Hematopoietic multipotent progenitor cell treated with erythropoietin and hydrocortisone succinate and interleukin-3 and kit ligand, for 8 days (in vitro differentiated cells): ENCODE measurements at regions not wholly inside any gene's neighbourhood (a gene's known extent, or its start where the extent isn't known, plus 50 kb on each side); places are given as distances from the start of the nearest gene placed in this dataset.
"Not testable (repeated sequence)": the region's sequence is repeated elsewhere in the genome, so short reads cannot be mapped to it uniquely, and the experiment has no call there.

Source experiments
- DNase-seq: peaks from one replicate; pipeline ENCODE4 v3.0.0-alpha.2; 2015

- DNase-seq, result no peak
Observed at GRCh38 chr3:194931347-194931746, 245.7 kb downstream of the FAM43A start.

DNA sequence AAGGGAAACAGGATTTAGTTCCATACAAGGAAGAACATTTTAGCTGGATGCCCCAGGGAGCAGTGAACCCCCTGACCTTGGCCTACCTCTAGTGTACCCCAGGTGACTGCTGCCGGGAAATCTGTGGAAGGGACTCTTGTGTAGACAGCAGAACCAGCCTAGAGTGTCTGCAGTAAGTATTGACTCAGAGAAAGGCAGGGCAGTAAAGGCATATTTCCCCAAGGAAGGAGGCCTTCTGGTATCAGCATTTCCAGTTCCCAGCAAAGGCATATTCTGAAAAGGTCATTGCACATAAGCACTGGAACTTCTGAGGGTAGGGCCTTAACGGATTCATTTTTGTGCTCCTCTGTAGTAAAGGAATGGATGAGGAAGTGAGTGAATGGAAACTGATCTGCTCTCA, 246.2 kb downstream of the FAM43A start:
- no peak for DNase-seq

- DNase-seq, result no peak
Observed at GRCh38 chr3:194933465-194933864, 247.8 kb downstream of the FAM43A start.

- DNase-seq, result no peak
Observed at GRCh38 chr3:194935061-194935460, 249.4 kb downstream of the FAM43A start.

GRCh38 chr3:194935632-194936470, 250.2 kb downstream of the FAM43A start:
- no peak for DNase-seq

- DNase-seq, result no peak
Observed at GRCh38 chr3:194936659-194937058, 251.0 kb downstream of the FAM43A start.

- DNase-seq, result no peak
Observed at GRCh38 chr3:194937144-194937543, 251.5 kb downstream of the FAM43A start.

DNA sequence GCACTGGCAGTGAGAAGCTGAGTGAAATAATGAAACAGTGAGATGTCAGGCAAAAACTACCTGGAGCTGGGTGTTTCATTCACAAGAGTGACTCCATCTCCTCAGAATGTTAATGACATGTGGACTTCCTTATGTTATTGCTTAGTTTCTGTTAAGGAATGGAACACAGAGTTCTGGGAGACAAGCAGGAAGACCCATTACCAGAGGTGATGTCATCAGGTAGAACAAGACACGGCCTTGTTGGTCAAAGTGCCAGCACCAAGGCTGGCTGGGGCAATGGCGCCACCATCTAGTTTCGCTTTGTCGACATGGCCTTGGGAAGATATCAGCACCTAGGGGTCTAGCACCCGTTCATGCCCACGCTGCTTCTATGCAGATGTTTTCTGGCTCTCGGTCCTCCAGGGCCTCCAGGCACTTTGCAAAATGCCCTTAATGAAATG, 252.2 kb downstream of the FAM43A start:
- DNase-seq, result no peak

- no peak for DNase-seq
Observed at GRCh38 chr3:194938845-194939531, 253.3 kb downstream of the FAM43A start.

DNA sequence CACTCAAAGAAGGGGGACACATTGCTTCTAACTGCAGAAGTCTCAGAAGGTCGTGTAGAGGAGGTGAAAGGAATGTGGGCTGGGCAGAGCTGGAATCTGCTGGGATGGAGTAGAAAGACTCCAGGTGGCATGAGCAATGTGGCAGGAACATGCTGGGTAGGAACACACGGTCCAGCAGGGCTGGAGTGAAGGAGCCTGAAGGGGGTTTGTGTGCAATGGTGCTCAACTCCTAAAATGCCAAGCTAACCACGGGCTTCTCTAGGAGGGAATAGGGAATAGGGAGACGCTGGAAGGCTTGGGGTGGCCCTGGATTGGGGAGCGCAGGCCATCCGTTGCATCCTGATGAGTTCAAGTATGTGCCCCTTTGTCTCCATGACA, 253.8 kb downstream of the FAM43A start:
- no peak for DNase-seq

DNA sequence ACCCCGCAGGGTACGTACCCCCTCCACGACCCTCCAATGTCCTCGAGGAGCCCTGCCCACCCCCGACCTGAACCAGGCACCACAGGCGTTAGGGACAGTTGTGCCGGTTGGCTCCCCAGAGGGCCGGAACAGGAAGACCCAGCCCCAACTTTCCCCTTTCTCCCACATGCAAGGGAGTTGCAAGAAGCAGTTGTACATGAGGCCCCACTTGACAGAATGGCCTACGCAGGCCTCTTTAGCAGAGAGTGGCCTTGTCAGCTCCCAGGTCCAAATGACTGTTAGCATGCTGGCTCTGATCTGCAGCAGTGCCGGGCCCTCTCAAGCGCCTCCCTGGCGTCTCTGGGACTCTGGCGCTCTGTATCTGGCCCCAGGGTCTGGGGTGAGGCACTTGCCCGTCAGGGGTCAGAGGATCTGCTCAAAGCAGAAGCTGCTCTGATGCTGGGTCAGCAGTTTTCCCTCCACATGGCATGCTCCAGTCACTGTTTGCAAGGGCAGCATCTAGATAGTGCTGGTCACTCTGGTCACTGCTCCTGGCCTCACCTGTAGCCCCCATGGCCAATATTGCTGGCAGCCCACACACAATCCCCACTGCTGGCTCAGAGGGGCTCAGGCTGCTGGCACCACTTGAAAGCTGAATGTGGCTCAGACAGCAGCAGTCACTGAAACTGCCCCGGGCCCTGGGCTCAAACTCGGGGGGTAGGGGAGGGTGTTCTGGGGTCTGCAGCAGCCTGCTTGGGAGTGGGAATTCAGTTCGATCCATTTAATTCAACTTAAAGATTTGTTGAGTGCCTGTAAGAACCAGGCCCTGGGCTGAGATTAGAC, 254.5 kb downstream of the FAM43A start:
- no peak for DNase-seq

DNA sequence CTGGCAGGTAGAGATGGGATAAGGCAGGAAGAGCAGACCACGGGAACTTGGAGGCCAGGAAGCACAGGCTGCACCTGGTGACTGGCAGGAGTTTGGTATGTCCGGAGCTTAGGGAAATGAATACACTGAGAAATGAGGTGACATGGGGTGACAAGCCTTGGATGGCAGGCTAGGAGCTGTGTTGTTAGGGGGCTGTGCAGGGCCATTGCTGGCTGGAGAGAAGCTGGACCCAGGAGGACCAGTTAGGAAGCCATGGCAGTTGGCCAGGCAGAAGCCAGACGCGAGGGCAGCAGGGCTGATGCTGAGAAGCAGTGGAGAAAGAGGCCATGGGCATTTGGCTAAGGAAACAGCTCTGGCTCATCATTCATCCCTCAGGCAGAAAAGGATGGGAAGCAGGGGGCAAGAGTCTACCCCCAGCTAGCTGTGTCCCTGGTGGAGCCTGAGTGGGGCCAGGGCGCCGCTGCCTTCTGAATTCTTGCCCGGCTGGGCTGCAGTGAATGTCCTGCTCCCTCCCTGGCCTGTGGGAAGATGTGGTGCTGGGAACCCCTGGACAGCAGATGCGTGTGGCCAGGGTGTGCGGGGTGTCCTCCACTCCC, 255.8 kb downstream of the FAM43A start:
- no peak for DNase-seq

DNA sequence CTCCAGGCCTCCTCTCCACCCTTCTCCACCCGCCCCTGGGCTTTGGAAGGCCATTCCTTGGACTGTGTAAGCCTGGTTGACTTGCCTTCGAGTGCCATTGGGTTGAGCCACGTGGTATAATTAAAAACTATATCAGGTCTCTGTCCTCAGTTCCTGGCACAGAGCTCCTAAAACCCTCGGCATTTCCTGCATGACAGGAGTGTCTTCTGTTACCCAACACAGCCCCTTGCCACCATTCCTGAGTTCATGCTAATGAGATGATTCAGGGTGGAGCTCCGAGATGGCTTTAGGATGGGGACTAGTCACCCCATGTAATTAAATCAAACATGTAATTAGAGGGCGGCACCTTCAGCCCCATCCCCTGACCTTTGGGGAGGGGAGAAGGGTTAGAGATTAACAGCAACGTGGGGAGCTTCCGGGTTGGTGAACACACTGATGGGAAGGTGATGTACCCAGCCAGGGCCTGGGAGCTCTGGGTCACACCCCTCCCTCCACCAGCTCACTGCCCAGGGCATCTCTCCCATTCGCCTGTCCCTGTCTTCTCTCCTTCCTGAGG, 256.4 kb downstream of the FAM43A start:
- no peak for DNase-seq

- DNase-seq, result no peak
Observed at GRCh38 chr3:194944526-194944925, 258.8 kb downstream of the FAM43A start.

- DNase-seq, result no peak
Observed at GRCh38 chr3:194945508-194945907, 259.8 kb downstream of the FAM43A start.

DNA sequence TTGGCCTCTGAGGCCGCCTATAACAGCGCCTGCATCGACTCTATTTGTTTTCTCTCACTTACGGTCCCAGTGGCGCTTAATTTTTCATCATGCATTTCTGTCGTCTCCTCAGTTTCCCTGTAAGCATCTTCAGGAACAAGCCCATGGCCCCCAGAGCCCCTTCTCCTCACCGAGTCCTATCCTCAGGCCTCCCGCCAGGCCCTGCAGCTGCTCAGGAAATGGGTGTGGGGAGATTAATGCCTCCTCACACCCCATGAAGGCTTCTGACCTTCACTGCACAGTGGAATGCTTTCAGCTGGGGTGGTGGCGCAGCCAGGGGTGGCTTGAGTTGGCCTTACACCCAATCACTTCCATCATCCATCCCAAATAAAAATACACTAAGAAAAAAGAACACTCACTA, 260.4 kb downstream of the FAM43A start:
- DNase-seq, result no peak

GRCh38 chr3:194949592-194949991, 263.9 kb downstream of the FAM43A start:
- DNase-seq, result no peak

GRCh38 chr3:194950906-194951628, 265.4 kb downstream of the FAM43A start:
- no peak for DNase-seq

DNA sequence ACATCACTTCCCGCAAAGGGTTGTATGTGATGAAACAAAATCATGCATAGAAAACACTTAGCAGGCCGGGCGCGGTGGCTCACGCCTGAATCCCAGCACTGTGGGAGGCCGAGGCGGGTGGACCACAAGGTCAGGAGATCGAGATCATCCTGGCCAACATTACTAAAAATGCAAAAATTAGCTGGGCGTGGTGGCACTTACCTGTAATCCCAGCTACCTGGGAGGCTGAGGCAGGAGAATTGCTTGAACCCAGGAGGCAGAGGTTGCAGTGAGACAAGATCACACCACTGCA, 265.9 kb downstream of the FAM43A start:
- not testable (repeated sequence) for DNase-seq

DNA sequence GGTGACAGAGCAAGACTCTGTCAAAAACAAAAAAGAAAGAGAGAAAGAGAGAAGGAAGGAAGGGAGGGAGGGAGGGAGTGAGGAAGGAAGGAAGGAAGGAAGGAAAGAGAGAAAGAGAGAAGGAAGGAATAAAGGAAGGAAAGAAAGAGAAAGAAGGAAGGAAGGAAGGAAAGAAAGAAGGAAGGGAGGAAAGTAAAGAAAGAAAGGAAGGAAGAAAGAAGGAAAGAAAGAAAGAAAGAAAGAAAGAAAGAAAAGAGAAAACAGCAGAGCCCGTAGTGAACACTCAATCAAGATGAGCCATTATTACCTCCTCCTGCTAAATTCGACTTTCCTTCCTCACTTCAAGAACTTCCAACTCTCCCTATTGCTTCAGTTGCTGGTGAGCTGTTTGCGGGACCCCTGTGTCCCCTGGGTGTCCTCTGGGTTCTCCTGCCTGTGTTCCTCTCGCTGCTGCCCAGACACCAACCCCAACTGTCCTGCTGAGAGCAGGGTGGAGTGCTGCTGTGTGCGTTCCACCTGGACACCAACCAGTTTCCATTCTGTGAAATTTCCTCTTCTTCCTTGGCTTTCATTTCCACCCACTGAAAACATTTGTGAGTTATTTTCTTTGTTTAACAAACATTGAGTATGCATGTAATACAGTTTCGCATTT, 266.4 kb downstream of the FAM43A start:
- DNase-seq, result no peak

DNA sequence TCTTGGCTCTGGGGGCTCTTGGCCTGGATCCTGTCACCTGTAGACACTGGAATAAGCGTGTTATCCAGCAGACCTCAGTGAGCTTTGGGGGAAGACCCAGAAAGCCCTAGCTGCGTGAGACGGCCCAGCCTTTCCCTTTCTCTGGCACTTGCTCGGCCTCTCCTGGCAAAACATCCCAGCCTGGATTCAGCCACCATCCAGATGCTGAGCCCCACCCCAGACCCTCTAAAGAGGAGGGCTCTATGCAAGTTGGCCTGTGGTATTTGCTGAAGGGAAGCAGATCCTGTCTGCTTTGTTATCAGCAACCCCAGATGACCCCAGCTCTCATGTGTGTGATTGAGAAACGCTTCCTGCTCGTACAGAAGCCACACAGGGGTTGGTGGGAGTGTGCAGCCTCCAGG, 267.2 kb downstream of the FAM43A start:
- DNase-seq, result peak; percentile 46

- no peak for DNase-seq
Observed at GRCh38 chr3:194953291-194953690, 267.6 kb downstream of the FAM43A start.
